H9 (cell line): ENCODE measurements at regions not wholly inside any gene's neighbourhood (a gene's known extent, or its start where the extent isn't known, plus 50 kb on each side); places are given as distances from the start of the nearest gene placed in this dataset.

Experiments used
- DNase-seq: peaks from one replicate; pipeline ENCODE4 v3.0.0-alpha.2; 2017
- H2AFZ ChIP-seq: one replicate; pipeline ENCODE4 v1.6.1; 2013; ENCODE audit warnings: mild to moderate bottlenecking, low read length, control low read depth, moderate library complexity
- H2AK5ac ChIP-seq: 2 replicates; pipeline ENCODE4 v1.6.1; 2013; ENCODE audit warnings: low read length, control low read depth, mixed read lengths; ENCODE audit not compliant: insufficient read length
- H2BK120ac ChIP-seq: one replicate; pipeline ENCODE4 v1.6.1; 2013; ENCODE audit warnings: low read depth, mild to moderate bottlenecking, low read length, control low read depth, inconsistent platforms; ENCODE audit not compliant: poor library complexity, severe bottlenecking
- H2BK12ac ChIP-seq: 2 replicates; pipeline ENCODE4 v1.6.1; 2013; ENCODE audit warnings: low read length, control low read depth, mixed read lengths, low read depth; ENCODE audit not compliant: insufficient read length
- H2BK15ac ChIP-seq: 2 replicates; pipeline ENCODE4 v1.6.1; 2013; ENCODE audit warnings: low read depth, low read length, control low read depth
- H2BK20ac ChIP-seq: one replicate; pipeline ENCODE4 v1.6.1; 2013; ENCODE audit warnings: low read depth, mild to moderate bottlenecking, low read length, control low read depth, inconsistent platforms; ENCODE audit not compliant: poor library complexity, severe bottlenecking
- H2BK5ac ChIP-seq: 2 replicates; pipeline ENCODE4 v1.6.1; 2013; ENCODE audit warnings: low read length, control low read depth, mixed read lengths; ENCODE audit not compliant: insufficient read length
- H3K14ac ChIP-seq: 2 replicates; pipeline ENCODE4 v1.6.1; 2013; ENCODE audit warnings: low read length, control low read depth; ENCODE audit not compliant: insufficient read depth
- H3K18ac ChIP-seq: 2 replicates; pipeline ENCODE4 v1.6.1; 2013; ENCODE audit warnings: low read depth, mild to moderate bottlenecking, mixed read lengths, low read length, control low read depth; ENCODE audit not compliant: insufficient read length
- H3K23ac ChIP-seq: 2 replicates; pipeline ENCODE4 v1.6.1; 2013; ENCODE audit warnings: low read length, control low read depth, mixed read lengths, low read depth; ENCODE audit not compliant: insufficient read length
- H3K23me2 ChIP-seq: 2 replicates; pipeline ENCODE4 v1.6.1; 2013; ENCODE audit warnings: low read depth, mild to moderate bottlenecking, mixed read lengths, low read length, control low read depth; ENCODE audit not compliant: insufficient read length, poor library complexity, severe bottlenecking
- H3K27ac ChIP-seq: 2 replicates; pipeline ENCODE4 v1.5.1; 2013; ENCODE audit warnings: low read length, control low read depth, mixed read lengths, low read depth; ENCODE audit not compliant: insufficient read length
- H3K27me3 ChIP-seq: 2 replicates; pipeline ENCODE4 v1.6.1; 2013; ENCODE audit warnings: low read length, control low read depth, inconsistent platforms; ENCODE audit not compliant: insufficient read depth
- H3K4ac ChIP-seq: 2 replicates; pipeline ENCODE4 v1.6.1; 2013; ENCODE audit warnings: low read depth, mild to moderate bottlenecking, control low read depth, inconsistent platforms, low read length, moderate library complexity
- H3K4me1 ChIP-seq: 2 replicates; pipeline ENCODE4 v1.6.1; 2013; ENCODE audit warnings: low read length, control low read depth, inconsistent platforms; ENCODE audit not compliant: insufficient read depth
- H3K4me2 ChIP-seq: 2 replicates; pipeline ENCODE4 v1.6.1; 2013; ENCODE audit warnings: low read length, control low read depth, mixed read lengths; ENCODE audit not compliant: insufficient read length, insufficient read depth
- H3K56ac ChIP-seq: 2 replicates; pipeline ENCODE4 v1.6.1; 2013; ENCODE audit warnings: low read depth, mild to moderate bottlenecking, mixed read lengths, low read length, control low read depth; ENCODE audit not compliant: insufficient read length
- H3K79me1 ChIP-seq: 2 replicates; pipeline ENCODE4 v1.6.1; 2013; ENCODE audit warnings: low read depth, mild to moderate bottlenecking, moderate library complexity, low read length, control low read depth, inconsistent platforms; ENCODE audit not compliant: insufficient read depth, poor library complexity, severe bottlenecking
- H3K79me2 ChIP-seq: 2 replicates; pipeline ENCODE4 v1.6.1; 2013; ENCODE audit warnings: low read length, control low read depth, inconsistent platforms; ENCODE audit not compliant: insufficient read depth
- H3K9ac ChIP-seq: 2 replicates; pipeline ENCODE4 v1.6.1; 2013; ENCODE audit warnings: low read length, control low read depth, mixed read lengths; ENCODE audit not compliant: insufficient read length; ENCODE audit errors: extremely low read depth
- H3K9me3 ChIP-seq: one replicate; pipeline ENCODE4 v1.6.1; 2013; ENCODE audit warnings: low read depth, low read length, inconsistent platforms; ENCODE audit not compliant: control insufficient read depth
- H3T11ph ChIP-seq: one replicate; pipeline ENCODE4 v1.6.1; 2013; ENCODE audit warnings: mild to moderate bottlenecking, low read length, control low read depth, inconsistent platforms
- H4K20me1 ChIP-seq: one replicate; pipeline ENCODE4 v1.6.1; 2013; ENCODE audit not compliant: control insufficient read depth, insufficient read length, insufficient read depth
- H4K5ac ChIP-seq: 2 replicates; pipeline ENCODE4 v1.6.1; 2013; ENCODE audit warnings: low read depth, mild to moderate bottlenecking, mixed read lengths, low read length, control low read depth; ENCODE audit not compliant: insufficient read length
- H4K8ac ChIP-seq: replicated peaks from 2 replicates; pipeline ENCODE4 v1.6.1; 2013; ENCODE audit warnings: low read length, control low read depth, mixed read lengths, low read depth; ENCODE audit not compliant: insufficient read length
- H4K91ac ChIP-seq: 2 replicates; pipeline ENCODE4 v1.6.1; 2013; ENCODE audit warnings: low read depth, mild to moderate bottlenecking, moderate library complexity, mixed read lengths, low read length, control low read depth; ENCODE audit not compliant: insufficient read length
- H3K27ac Mint-ChIP-seq, 3 experiments: 2 replicates in 2 of 3; 3 replicates in 1 of 3; pipeline ENCODE4 v1.8.0; 2020 to 2021; ENCODE audit warnings: mixed read lengths in 3 of 3, mild to moderate bottlenecking in 1 of 3, moderate library complexity in 1 of 3
- H3K27me3 Mint-ChIP-seq: 2 replicates; pipeline ENCODE4 v1.8.0; 2021; ENCODE audit warnings: low read depth, mild to moderate bottlenecking, moderate library complexity, mixed read lengths
- H3K36me3 Mint-ChIP-seq, 3 experiments: 2 replicates in 2 of 3; 3 replicates in 1 of 3; pipeline ENCODE4 v1.8.0; 2020 to 2021; ENCODE audit warnings: low read depth in 3 of 3, mixed read lengths in 3 of 3; ENCODE audit not compliant: insufficient read depth in 1 of 3
- H3K4me1 Mint-ChIP-seq, 2 experiments: 2 replicates each; pipeline ENCODE4 v1.8.0; 2020; ENCODE audit warnings: mixed read lengths in 2 of 2
- H3K4me3 Mint-ChIP-seq, 2 experiments: 2 replicates in 1 of 2; 3 replicates in 1 of 2; pipeline ENCODE4 v1.8.0; 2020 to 2021; ENCODE audit warnings: mild to moderate bottlenecking in 2 of 2, mixed read lengths in 2 of 2, moderate library complexity in 1 of 2
- H3K9me3 Mint-ChIP-seq, 2 experiments: 2 replicates in 1 of 2; 3 replicates in 1 of 2; pipeline ENCODE4 v1.8.0; 2020; ENCODE audit warnings: mild to moderate bottlenecking in 2 of 2, mixed read lengths in 2 of 2, moderate library complexity in 1 of 2
- CTCF ChIP-seq: fragments of 200-600 bp; sonication (generic); conservative IDR thresholded peaks from 3 replicates; pipeline ENCODE4 v1.8.0; 2021; ENCODE audit warnings: antibody characterized with exemption, mild to moderate bottlenecking
- WGBS: extraction: QIAGEN DNeasy Blood & Tissue Kit; methylation state at CpG from one replicate; pipeline ENCODE4 v1.1.7; 2013; ENCODE audit warnings: missing lambda C conversion rate, low lambda C conversion rate, mixed read lengths; ENCODE audit not compliant: insufficient read length; ENCODE audit errors: extremely low coverage; 5-methylcytosine and 5-hydroxymethylcytosine counted together

- no peak overlapping the region for H3K14ac ChIP-seq
- no peak overlapping the region for H3T11ph ChIP-seq
- no peaks in the 10 kb centered on the region for H3K79me2 ChIP-seq
- H3K27me3 Mint-ChIP-seq = no peaks in the 10 kb centered on the region
- no peak overlapping the region for H2BK12ac ChIP-seq
- no peak overlapping the region for H4K8ac ChIP-seq
- no peak overlapping the region for H4K5ac ChIP-seq
- no peak overlapping the region for H2BK5ac ChIP-seq
- no peak overlapping the region for H2AFZ ChIP-seq
- WGBS = no CpG with 5 or more reads among the region's 1 CpG
- H3K27ac Mint-ChIP-seq = no peak overlapping the region
- no peak overlapping the region for H2BK15ac ChIP-seq
- H3K4me1 Mint-ChIP-seq = peaks cover 5 to 6% of the 10 kb centered on the region in 2 experiments
- H2AK5ac ChIP-seq = no peak overlapping the region
- no peak overlapping the region for H2BK120ac ChIP-seq
- no peak overlapping the region for H3K18ac ChIP-seq
- H3K27ac ChIP-seq = no peak overlapping the region
- H4K20me1 ChIP-seq = no peaks in the 10 kb centered on the region
- no peaks in the 10 kb centered on the region for H3K9me3 ChIP-seq
- H3K4me3 Mint-ChIP-seq = no peak overlapping the region
- H3K79me1 ChIP-seq = no peaks in the 10 kb centered on the region
- H3K36me3 Mint-ChIP-seq = peaks cover 4 to 22% (median 8%) of the 10 kb centered on the region in 3 experiments
- no peaks in the 10 kb centered on the region for H3K23me2 ChIP-seq
- H4K91ac ChIP-seq = no peak overlapping the region
- no peak for DNase-seq
- H3K23ac ChIP-seq = no peak overlapping the region
- H3K4ac ChIP-seq = no peak overlapping the region
- H3K4me1 ChIP-seq = no peaks in the 10 kb centered on the region
- no peak overlapping the region for H2BK20ac ChIP-seq
- no peak overlapping the region for H3K4me2 ChIP-seq
- H3K56ac ChIP-seq = no peak overlapping the region
- no peaks in the 10 kb centered on the region for H3K27me3 ChIP-seq
- H3K9ac ChIP-seq = no peak overlapping the region
- H3K9me3 Mint-ChIP-seq = peaks cover 8 to 15% of the 10 kb centered on the region in 2 experiments
- TF ChIP-seq CTCF = no peak
These were observed 562.9 kb upstream of the TPK1 start for GRCh38 chr7:145398758-145399157.
